NCI-H2171 (cell line): ENCODE measurements at regions not wholly inside any gene's neighbourhood (a gene's known extent, or its start where the extent isn't known, plus 50 kb on each side); places are given as distances from the start of the nearest gene placed in this dataset.

Source experiments
- DNase-seq: peaks from one replicate; lab custom pipeline; 2025; lab: John Stamatoyannopoulos, UW

DNA sequence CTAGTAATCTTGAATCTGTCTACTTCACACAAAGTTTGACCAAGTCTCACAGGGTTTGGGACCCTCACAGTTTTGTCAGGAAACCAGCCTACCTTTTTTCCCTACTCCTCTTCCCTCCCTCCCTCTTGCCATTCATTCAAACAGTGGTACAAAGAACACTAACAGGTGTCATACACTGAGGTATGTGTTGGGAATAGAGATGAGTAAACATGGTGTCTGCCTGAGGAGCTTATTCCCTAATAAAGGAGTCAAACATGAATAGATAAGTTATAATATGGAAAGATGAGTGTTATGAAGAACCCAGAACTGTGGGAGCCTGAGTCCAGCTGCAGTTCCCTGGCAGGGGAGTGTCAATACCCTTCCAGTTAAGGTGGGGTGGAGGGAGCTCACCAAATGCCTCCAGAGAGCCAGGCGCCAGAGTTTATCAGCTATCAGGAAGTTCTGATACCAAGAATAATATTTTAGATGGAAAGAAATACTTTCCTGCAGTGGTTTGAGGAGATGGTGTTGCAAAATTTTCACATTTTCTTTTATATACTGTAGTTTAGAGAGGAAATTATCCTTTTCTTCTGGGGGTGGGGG lies 183.4 kb upstream of the NR3C1 start:
- DNase-seq: no peak

DNA sequence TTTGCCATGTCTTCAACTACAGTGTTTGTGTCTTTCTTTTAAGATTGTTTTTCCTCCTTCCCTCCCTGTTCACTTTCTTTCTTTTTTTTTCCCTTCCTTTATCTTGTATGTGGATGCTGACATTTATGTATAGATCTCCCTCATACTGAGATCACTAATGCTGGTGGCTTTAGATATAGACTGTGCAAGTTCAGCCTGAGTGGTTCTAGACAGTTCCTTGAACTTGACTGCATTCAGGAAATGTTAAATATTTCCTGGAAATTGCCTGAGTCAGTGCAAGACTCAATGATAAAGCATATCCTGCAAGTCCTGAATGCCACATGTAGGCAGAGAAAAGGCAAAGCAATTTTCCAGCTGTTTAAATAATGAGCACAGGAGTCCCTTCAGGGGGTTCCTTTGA lies 182.5 kb upstream of the NR3C1 start:
- DNase-seq: no peak

DNA sequence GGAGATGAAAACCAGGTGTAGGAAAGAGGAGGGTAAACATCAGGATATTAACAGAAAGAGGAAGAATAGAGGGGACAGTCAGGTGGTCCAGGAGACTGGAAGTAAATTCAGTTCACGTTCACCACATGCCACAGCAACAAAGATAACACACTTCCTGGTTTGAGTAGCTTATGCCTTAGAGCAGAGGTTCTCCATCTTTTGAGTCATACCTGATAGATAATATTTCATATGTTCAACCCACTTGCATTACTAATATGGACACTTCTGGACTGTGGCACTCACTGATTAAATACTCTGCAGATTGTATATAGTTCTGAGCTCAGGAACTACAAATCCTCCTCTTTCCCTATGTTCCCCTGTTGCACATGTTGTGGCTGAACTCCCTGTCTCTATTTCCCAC lies 179.9 kb upstream of the NR3C1 start:
- DNase-seq: no peak

DNA sequence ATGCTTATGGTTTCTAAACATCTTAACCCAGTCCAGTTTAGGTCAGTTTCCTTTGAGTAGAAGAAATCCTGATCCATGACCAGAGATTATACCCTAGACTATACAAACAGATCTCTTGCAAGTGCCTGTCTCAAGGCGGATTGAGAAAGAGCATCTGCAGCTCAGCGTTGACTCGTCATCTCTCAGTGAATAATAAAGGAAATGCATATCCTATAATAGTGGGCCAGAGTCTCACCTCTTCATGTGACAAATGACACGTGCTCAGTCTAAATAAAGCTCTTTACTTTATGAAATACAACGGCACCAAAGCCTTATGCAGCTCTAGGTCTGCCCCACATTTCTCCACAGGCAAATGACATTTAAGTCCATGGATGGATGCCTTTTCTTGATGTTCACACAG lies 179.4 kb upstream of the NR3C1 start:
- no peak for DNase-seq

DNA sequence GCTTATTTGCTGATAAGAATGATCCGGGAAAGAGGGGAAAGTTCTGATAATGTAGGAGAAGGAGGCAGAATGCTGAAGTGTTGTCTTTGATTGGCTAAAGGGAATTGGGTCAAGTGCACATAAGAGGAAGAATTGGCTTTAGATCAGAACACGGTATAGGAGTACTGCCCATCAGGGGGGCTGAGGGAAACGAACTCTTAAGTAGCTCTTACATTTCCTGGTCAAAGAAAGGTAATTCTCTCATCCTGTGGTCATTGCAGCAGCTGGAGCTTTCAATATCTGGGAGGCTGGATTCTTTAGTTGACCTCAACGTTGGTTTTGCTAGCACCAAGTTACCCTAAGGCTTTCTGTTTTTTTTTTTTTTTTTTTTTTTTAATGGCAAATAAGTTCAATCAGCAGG lies 178.7 kb upstream of the NR3C1 start:
- DNase-seq: no peak

DNA sequence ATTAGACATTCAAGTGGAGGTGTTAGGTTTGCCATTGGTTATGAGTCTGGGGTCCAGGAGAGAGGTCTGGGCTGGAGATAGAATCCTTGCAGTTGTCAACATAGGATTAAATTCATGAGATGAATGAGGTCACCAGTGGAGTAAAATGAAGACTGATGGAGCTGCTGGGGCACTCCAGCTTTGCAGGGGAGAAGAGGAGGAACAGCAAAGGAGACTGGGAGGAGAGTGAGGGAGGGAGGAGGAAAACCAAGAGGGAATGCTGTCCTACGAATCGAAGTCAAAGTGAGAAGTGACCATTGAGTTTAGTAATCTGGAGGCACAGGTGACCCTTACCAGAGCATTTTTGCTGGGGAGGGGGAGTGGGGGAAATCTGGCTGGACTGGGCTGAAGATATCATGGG lies 178.2 kb upstream of the NR3C1 start:
- DNase-seq: no peak

DNA sequence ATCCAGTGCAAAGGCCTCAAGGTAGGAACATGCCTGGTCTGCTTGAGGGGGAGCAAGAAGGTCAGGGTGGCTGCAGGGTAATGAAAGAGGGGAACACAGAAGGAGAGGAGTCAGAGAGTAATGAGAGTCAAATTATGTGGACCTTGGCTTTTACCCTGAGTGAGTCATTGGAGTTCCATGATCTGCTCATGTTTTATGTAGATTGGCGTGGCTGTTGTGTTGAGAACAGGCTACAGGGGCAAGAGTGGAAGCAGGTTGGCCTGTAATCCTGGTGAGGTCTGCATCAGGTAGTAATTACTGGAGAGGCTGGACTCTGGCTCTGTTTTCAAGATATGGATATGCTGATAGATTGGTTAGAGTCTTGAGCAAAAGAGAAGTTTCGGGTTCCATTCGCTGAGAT lies 177.7 kb upstream of the NR3C1 start:
- no peak for DNase-seq

DNA sequence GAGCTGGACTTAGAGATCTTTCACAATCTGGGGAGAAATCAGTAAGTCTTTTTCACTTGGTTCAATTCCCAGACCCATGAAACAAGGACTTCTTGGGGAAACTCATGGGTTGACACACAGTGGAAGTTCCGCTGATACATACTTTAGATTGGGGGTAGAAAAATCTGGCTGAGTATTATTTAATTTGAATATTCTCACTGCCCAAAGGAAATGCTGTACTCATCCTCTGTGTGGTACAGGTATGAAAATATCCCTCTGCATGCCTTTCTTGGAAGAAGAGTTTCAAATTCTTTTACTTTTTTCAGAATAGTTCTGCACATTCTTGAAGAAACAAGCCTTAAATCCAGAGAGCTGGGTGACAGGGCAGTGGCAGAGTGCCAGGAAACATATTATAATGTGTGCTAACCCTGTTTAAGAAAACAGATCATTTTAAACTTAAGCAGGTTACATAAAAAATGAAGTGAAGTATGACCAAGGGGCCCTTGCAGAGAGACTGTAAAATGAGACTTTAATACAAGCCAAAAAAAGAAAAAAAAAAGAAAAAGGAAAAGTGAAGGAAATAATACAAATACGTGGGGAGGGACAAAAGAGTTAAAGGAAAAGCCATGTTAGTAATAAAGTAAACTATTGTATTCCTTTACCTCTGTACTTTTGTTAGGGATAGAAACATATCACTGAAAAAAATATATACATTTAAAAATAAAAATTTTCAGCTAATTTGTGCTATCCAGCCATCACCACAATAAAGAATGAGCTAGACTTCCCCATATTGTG lies 173.4 kb upstream of the NR3C1 start:
- DNase-seq: no peak

DNA sequence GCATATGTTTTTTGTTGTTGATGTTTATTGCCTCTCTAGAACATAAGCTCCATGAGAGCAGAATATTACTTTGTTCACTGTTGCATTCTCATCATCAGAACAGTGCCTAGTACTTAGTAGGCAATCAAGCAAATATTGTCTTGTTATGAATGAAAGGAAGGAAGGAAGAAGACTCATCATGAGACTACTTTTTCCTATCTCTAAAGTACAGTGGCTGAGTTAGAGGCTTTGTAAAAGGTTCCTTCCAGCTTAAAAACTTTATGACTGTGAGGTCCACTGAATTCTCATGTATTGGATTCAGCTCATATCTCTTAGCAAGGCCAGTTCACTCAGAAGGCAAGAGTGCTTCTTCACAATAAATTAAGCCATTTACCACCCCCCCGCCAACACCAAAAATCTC lies 171.8 kb upstream of the NR3C1 start:
- no peak for DNase-seq

DNA sequence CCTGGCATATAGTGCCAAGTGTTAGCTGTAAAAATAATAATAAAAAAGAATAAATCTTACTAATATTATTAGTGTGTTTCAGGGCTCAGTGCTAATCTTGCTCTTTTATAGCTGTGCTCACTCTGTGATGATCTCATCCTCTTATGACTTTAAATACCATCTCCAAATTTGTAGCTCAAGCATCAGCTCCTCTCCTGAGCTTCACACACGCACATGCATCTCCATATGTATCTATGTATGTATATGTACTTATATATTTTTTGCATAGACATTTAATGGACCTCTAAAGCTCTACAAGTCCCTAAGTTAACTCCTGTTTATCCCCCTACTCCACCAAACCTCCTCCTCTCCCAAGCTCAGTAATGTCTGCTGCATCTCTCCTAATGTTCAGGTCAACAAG lies 170.8 kb upstream of the NR3C1 start:
- no peak for DNase-seq

DNA sequence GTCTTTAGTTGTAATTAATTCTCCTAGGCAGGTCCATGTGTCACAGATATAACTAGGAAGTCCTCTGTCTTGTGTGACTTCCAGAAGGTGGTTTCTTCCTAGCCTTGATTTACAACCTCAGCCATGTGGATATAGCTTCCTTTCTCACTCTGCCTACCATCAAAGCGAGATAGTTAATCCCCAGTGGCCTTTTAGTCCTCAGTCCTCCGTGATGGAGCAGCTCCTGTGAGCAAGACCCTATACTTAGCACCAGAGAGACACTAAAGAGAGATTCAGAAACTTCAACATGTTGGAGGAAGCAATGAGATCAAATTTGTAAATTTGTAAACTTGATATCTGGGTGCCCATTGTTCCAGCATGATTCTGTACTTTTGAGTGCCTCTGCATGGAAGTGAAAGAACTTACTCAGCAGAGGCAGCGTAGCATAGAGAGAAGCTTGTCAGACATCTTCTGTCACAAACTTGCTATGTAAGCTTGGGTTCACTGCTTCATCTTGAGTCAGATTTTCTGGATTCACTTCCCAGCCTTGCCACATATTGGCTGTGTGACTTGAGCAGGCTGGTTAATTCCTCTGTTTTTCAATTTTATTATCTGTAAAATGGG lies 170.2 kb upstream of the NR3C1 start:
- DNase-seq: no peak

DNA sequence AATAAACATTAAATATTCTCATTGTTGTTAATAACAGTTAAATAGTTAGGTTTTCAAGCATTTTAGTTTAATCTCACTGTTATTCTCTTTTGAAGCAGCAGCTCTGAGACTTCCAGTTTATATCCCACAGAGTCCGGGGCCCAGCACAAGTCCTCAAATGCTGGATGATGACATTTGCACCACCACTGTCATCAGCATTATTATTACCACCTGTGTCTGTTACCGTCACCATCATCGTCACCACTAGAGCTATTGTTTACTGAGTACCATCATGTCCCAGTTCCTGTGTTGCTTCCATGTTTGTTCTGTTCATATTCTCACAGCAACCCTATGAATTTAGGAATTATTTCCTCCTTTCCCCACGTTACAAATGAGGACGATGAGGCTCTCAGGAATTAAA lies 169.2 kb upstream of the NR3C1 start:
- no peak for DNase-seq

DNA sequence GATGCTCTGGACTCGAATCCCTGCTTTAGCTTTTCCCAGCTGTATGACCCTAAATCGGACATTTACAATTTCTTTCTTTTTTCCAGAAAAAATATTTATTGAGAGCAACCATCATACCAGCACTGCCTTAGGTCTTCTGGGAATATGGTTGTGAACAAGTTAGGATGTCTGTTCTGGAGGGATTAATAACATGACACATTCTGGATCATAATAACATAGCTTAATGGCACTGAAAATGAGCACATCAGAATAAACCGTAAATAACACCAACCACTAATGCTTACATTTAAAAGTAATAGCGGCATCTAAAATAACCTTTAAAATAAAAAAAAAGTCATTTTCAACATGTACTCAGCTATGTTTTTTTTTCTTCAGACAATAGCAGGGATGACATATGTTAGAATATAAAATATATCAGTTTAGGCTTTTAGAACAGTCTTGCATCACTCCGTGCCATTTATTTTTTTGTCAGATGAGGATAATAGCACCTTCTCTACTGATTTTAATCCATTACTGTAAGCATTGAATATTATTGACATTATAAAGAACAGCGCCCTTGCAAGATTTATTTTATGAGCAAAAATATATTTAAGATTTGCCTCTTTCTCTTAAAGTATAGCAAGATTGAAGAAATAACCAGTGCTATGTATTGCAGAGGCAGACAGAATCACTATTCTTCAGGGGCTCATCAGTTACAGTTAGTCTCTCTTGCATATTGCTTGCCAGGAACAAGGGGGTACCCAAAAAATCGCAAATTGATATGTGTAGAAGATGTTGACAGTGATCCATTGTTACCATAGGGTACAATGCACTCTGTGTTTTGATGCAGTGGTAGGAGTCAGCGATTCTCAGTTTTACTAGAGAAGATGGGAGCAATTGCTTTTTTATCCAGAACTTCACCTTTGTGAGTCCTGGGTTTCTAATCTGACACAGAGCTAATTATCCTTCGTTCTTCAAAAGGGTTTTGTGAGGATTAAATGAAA lies 168.4 kb upstream of the NR3C1 start:
- DNase-seq: no peak

DNA sequence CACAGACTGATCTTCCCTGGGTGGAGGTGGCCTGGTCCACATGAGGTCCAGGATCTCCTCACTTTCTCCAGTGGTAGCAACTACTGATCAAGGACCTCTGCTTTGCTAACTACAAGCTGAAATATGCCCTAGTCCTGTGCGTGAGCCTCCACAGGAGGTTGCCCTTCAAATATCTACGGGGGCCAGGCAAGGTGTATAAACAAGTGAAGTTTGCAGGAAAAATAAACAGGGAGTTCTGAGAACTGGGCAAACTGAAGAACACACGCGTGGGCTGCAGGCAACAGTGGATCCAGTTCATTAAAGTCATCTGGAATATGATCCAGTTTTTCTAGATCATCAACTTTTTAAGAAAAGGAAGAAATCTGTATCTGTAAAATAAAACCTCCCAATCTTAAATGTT lies 167.5 kb upstream of the NR3C1 start:
- DNase-seq: no peak

DNA sequence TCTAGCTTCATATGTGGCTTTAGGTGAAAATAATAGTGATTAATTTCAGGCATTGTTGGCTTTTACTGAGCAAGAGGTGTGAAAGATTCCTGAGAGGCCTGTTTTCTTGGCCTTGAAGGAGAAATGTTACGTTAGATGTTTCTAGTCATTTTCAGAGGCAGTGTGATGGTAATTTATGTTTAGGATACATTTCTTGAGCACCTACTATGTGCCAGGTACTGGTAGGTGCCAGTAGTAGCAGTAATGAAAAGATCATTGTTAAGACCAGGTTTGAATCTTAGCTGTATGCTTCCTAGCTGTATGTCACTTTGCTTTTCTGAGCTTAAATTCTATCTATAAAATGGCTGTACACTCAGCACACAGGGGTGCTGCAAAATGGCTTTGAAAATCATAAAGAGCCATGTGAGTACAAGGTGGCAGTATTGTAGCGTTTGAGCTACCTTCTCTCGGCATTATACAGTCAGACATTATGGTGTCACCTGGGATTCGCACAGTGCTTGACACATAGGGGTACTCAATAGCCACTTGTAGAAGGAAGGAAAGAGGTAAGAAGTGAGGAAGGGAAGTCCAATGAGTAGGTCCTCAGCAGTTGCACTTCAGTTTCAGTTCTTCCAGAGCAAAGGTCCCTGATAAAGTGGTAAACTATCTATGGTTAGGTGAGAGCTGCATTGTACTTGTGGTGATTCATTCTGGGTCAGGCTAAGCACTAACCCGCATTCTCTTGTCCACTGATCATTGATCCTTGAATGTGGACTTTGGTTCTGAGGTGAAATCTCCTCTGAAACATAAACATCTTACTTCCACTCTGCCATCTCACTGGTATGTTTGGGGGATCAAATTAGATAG lies 166.5 kb upstream of the NR3C1 start:
- DNase-seq: no peak

DNA sequence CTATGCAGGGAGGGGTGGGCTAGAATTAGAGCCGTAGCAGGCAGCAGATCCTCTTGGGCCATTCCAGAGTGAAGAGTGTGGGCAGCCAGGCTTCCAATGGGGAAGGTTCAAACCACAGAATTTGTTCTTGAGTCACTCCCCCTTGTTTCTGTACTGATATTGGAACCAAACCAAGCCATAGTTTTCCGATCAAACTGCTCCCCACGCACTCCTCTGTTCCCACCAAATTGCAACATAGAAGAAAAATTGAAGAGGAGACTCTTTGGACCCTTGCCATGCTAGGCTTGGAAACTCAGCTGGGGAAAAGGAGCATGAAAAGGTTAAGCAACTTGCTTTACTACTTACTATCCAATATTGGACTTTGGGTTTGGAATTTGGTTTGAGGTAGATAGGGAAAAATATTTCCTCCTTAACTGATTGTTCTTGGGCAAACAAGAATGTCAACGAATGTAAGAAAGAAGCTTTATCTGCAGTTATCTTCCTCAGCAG lies 165.8 kb upstream of the NR3C1 start:
- no peak for DNase-seq

DNA sequence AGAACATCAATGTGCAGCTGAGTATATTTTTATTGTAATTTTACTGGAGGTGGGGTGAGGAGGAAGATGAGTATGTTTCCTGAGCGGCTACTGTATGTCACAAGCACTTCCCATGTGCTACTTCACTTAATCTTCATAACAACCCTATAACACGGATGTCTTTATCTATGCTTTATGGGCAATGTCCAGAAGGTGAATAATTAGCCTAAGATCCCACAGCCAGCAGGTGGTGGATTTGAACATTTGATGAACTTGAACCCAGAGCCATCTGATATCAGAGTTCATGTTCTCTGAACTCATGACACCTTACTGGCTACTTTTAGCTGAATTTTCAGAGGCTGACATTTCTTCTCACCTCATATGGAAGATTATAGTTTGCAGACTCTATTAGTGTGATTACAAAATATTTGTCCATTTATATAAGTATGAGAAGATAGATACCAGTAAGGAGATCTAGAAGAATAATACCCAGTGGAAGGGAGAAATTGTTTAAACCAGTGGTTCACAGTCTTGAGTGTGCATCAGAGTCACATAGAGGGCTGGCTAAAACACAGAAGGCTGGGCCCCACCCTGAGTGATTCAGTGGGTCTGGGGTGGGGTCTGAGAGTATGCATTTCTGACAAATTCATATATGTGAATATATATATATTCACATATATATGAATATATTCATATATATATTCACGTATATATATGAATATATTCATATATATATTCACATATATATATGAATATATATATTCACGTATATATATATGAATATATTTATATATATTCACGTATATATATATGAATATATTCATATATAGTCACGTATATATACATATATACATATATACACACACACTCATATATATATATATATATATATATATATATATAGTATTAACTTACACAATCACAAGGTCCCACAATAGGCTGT lies 164.4 kb upstream of the NR3C1 start:
- DNase-seq: no peak

DNA sequence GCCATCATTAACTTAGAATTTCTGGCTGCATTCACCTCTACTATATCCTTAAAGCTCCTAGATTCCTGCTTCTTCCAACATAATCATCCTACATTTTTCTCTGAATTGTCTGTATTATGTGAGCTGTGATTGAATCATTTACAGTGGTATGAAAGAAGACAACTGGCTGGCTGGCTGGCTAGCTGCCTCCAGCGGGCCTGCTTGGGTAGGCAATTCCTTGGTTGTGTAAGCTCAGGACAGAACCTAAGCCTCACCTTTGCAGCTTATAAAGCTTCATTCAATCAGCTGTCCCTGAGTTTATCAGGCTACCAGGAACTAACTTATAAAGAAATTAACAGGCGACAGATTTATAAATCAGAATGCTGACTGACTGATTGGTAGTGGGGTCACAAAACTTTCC lies 162.7 kb upstream of the NR3C1 start:
- no peak for DNase-seq

DNA sequence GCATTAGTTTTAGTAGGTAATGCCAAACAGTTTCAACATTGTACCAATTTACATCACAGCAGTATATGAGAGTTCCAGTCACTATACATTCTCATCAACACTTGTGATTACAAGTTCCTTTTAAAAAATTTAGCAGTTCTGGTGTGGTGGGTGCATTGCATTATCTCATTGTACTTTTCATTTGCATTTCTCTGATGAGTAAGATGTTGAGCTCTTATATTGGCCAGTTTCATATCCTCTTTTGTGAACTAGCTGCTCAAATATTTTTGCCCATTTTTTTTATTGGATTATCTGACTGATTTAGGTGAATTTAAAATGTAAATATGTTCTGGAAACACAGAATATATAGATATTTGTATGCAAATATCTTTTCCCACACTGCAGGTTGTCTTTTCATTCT lies 160.9 kb upstream of the NR3C1 start:
- no peak for DNase-seq

DNA sequence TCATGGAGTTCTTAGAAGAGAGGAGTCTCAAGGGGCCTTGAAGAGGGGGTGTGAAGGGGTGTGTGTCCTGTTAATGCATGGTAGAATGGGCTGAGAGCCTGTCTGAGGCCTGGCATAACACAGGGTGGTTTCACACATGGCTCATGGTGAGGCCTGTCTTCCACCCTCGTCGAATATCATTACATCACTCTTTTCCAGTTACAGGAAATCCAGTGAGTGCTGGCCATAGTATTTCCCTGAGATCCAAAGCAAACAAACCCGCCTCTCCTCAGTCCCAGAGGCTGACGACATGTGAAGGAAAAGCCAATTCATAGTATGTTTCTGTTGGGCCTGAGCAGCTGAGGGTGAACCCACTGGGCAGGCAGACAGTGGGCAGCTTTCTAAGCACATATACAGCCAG lies 159.4 kb upstream of the NR3C1 start:
- no peak for DNase-seq
